ENCODE measurements at regions not wholly inside any gene's neighbourhood (a gene's known extent, or its start where the extent isn't known, plus 50 kb on each side); places are given as distances from the start of the nearest gene placed in this dataset.

DNA sequence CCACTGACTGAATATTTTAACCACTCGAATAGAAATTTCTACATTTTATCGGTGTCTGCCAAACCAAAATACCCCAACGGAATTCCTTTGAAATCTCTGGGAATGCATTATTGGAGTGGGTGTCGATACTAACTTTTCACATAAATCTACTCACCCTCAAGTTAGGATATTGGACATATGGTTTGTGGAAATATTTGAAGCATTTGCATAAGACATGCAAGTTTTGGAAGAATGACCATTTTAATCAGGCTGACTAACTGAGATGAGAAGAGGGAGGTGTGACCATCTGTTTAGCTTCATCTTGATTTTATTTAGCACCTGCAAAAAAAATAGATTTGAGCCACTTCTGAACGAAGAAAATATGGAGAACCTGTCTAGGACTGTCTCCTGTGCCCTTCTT, 61.2 kb downstream of the KLF6 start:
- Histone ChIP-seq H3K9ac (ENCODE audit: low read depth in 1 of 2, low read length in 2 of 2) (no peak overlapping the region), H3K4me3 (ENCODE audit: low read length in 2 of 2) (no peak overlapping the region), H3K27me3 (ENCODE audit: control insufficient read depth in 2 of 2, insufficient read depth in 2 of 2, low read length in 2 of 2) (peaks cover 0 to 3% of the 10 kb centered on the region in 2 donors), H3K9me3 (ENCODE audit: control insufficient read depth in 2 of 2, low read length in 2 of 2) (no peaks in the 10 kb centered on the region), H3K4me1 (ENCODE audit: control insufficient read depth in 2 of 2, insufficient read depth in 2 of 2, low read length in 2 of 2) (no peaks in the 10 kb centered on the region), H3K36me3 (ENCODE audit: control insufficient read depth in 2 of 2, insufficient read depth in 2 of 2, low read length in 2 of 2) (no peaks in the 10 kb centered on the region), H3K27ac (ENCODE audit: low read depth in 2 of 2, low read length in 2 of 2) (no peak overlapping the region)

DNA sequence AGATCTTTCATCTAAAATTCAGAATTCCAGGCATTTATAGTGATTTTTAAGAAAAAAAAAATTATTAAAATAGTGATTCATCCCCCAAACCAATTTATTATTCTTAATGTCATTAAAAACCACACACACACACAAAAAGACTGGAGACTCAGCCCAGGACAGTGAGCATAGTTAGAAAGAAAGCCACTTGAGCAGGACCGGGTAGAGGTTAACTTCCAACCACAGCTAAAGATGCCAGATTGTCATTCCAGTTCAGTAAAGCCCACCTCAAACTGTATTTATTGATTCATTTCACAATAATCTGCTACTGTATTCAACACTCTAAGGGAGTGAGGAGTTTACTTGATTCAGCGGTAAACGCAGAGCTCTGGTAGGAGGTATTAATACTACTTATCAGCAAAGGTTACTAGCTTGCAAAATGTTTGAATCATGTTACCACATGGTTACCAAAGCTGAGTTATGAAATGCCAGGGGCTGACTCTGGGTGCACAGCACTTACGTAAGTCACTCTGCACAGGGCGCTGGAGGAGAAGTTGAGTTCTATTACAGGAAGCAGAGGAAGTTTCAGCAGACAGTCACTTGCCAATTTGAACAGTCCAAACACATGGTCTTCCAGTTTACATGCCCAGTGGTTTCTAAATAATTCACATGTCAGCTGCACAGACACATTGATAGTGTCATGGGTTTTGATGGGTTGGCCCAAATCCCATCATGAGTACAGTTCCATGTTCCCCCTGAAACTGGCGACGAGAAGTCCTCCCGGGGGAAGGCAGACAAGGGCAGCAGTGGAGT, 64.6 kb downstream of the KLF6 start:
- no peaks in the 10 kb centered on the region for H3K9me3 ChIP-seq (ENCODE audit: control insufficient read depth in 2 of 2, low read length in 2 of 2)
- no peaks in the 10 kb centered on the region for H3K27me3 ChIP-seq (ENCODE audit: control insufficient read depth in 2 of 2, insufficient read depth in 2 of 2, low read length in 2 of 2)
- H3K27ac ChIP-seq (ENCODE audit: low read depth in 2 of 2, low read length in 2 of 2), result no peak overlapping the region
- no peak overlapping the region for H3K4me3 ChIP-seq (ENCODE audit: low read length in 2 of 2)
- no peak overlapping the region for H3K9ac ChIP-seq (ENCODE audit: low read depth in 1 of 2, low read length in 2 of 2)
- H3K4me1 ChIP-seq (ENCODE audit: control insufficient read depth in 2 of 2, insufficient read depth in 2 of 2, low read length in 2 of 2), result no peaks in the 10 kb centered on the region
- no peaks in the 10 kb centered on the region for H3K36me3 ChIP-seq (ENCODE audit: control insufficient read depth in 2 of 2, insufficient read depth in 2 of 2, low read length in 2 of 2)

DNA sequence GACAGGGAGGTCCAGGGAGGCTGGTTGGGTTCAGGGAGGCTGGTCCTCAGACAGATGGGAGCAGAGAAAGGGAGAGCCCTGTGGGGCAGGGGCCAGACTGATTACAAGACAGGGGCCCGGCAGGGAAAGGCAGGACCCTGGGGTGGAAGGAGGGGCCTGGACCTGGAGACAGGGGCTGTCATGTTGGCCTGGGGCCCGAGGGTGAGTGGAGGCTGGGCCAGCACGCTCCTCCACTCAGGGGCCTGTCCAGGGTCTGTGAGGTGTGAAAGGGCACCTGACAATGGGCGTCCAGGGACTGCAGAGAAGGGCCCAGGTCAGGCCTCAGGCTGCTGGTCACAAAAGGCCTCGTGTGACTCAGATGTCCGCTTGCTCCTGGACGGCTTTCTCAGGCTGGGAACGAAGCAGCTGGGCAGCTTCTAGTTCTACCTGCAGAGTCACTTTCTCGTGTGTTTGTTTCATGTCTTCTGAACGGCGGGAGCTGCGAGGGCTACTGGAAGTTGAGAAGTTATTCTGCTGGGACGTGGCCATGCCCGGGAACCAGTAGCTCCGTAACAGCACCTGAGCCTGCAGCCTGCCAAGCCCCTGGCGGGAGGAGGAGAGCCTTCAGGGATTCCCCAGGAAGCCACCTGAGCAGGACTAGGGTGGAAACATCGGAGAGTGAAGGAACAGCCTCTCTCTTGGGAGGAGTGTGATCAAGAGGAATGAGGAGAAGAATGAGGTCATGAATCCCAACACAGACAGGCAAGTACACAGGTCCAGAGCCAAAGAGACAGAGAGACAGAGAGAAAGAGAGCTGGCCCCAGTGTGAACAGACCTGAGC, 65.8 kb downstream of the KLF6 start:
- Histone ChIP-seq H3K36me3 (ENCODE audit: control insufficient read depth in 2 of 2, insufficient read depth in 2 of 2, low read length in 2 of 2) (no peaks in the 10 kb centered on the region), H3K4me3 (ENCODE audit: low read length in 2 of 2) (no peak overlapping the region), H3K27ac (ENCODE audit: low read depth in 2 of 2, low read length in 2 of 2) (no peak overlapping the region), H3K9ac (ENCODE audit: low read depth in 1 of 2, low read length in 2 of 2) (no peak overlapping the region), H3K27me3 (ENCODE audit: control insufficient read depth in 2 of 2, insufficient read depth in 2 of 2, low read length in 2 of 2) (no peaks in the 10 kb centered on the region), H3K9me3 (ENCODE audit: control insufficient read depth in 2 of 2, low read length in 2 of 2) (no peaks in the 10 kb centered on the region), H3K4me1 (ENCODE audit: control insufficient read depth in 2 of 2, insufficient read depth in 2 of 2, low read length in 2 of 2) (no peaks in the 10 kb centered on the region)

GRCh38 chr10:3716093-3716492, 68.9 kb downstream of the KLF6 start:
- H3K4me1 ChIP-seq (ENCODE audit: control insufficient read depth in 2 of 2, insufficient read depth in 2 of 2, low read length in 2 of 2), result no peaks in the 10 kb centered on the region
- no peak overlapping the region for H3K27ac ChIP-seq (ENCODE audit: low read depth in 2 of 2, low read length in 2 of 2)
- H3K9me3 ChIP-seq (ENCODE audit: control insufficient read depth in 2 of 2, low read length in 2 of 2), result peaks cover 0 to 3% of the 10 kb centered on the region in 2 donors
- no peaks in the 10 kb centered on the region for H3K27me3 ChIP-seq (ENCODE audit: control insufficient read depth in 2 of 2, insufficient read depth in 2 of 2, low read length in 2 of 2)
- H3K4me3 ChIP-seq (ENCODE audit: low read length in 2 of 2), result no peak overlapping the region
- no peaks in the 10 kb centered on the region for H3K36me3 ChIP-seq (ENCODE audit: control insufficient read depth in 2 of 2, insufficient read depth in 2 of 2, low read length in 2 of 2)
- no peak overlapping the region for H3K9ac ChIP-seq (ENCODE audit: low read depth in 1 of 2, low read length in 2 of 2)

- Histone ChIP-seq H3K9me3 (ENCODE audit: control insufficient read depth in 2 of 2, low read length in 2 of 2) (peaks cover 0 to 3% of the 10 kb centered on the region in 2 donors), H3K27ac (ENCODE audit: low read depth in 2 of 2, low read length in 2 of 2) (no peak overlapping the region), H3K9ac (ENCODE audit: low read depth in 1 of 2, low read length in 2 of 2) (no peak overlapping the region), H3K4me1 (ENCODE audit: control insufficient read depth in 2 of 2, insufficient read depth in 2 of 2, low read length in 2 of 2) (no peaks in the 10 kb centered on the region), H3K27me3 (ENCODE audit: control insufficient read depth in 2 of 2, insufficient read depth in 2 of 2, low read length in 2 of 2) (no peaks in the 10 kb centered on the region), H3K36me3 (ENCODE audit: control insufficient read depth in 2 of 2, insufficient read depth in 2 of 2, low read length in 2 of 2) (no peaks in the 10 kb centered on the region), H3K4me3 (ENCODE audit: low read length in 2 of 2) (no peak overlapping the region)
These were observed 70.0 kb downstream of the KLF6 start for GRCh38 chr10:3714967-3715366.

- Histone ChIP-seq H3K27ac (ENCODE audit: low read depth in 2 of 2, low read length in 2 of 2) (no peak overlapping the region), H3K36me3 (ENCODE audit: control insufficient read depth in 2 of 2, insufficient read depth in 2 of 2, low read length in 2 of 2) (no peaks in the 10 kb centered on the region), H3K4me3 (ENCODE audit: low read length in 2 of 2) (no peak overlapping the region), H3K27me3 (ENCODE audit: control insufficient read depth in 2 of 2, insufficient read depth in 2 of 2, low read length in 2 of 2) (no peaks in the 10 kb centered on the region), H3K9ac (ENCODE audit: low read depth in 1 of 2, low read length in 2 of 2) (no peak overlapping the region), H3K9me3 (ENCODE audit: control insufficient read depth in 2 of 2, low read length in 2 of 2) (peaks cover 0 to 3% of the 10 kb centered on the region in 2 donors), H3K4me1 (ENCODE audit: control insufficient read depth in 2 of 2, insufficient read depth in 2 of 2, low read length in 2 of 2) (no peaks in the 10 kb centered on the region)
These were observed 70.5 kb downstream of the KLF6 start for GRCh38 chr10:3714531-3714930.

GRCh38 chr10:3712707-3713106, 72.3 kb downstream of the KLF6 start:
- no peak overlapping the region for H3K27ac ChIP-seq (ENCODE audit: low read depth in 2 of 2, low read length in 2 of 2)
- H3K27me3 ChIP-seq (ENCODE audit: control insufficient read depth in 2 of 2, insufficient read depth in 2 of 2, low read length in 2 of 2), result no peaks in the 10 kb centered on the region
- no peak overlapping the region for H3K9ac ChIP-seq (ENCODE audit: low read depth in 1 of 2, low read length in 2 of 2)
- no peak overlapping the region for H3K4me3 ChIP-seq (ENCODE audit: low read length in 2 of 2)
- no peaks in the 10 kb centered on the region for H3K36me3 ChIP-seq (ENCODE audit: control insufficient read depth in 2 of 2, insufficient read depth in 2 of 2, low read length in 2 of 2)
- H3K4me1 ChIP-seq (ENCODE audit: control insufficient read depth in 2 of 2, insufficient read depth in 2 of 2, low read length in 2 of 2), result no peaks in the 10 kb centered on the region
- peaks cover 0 to 3% of the 10 kb centered on the region in 2 donors for H3K9me3 ChIP-seq (ENCODE audit: control insufficient read depth in 2 of 2, low read length in 2 of 2)

DNA sequence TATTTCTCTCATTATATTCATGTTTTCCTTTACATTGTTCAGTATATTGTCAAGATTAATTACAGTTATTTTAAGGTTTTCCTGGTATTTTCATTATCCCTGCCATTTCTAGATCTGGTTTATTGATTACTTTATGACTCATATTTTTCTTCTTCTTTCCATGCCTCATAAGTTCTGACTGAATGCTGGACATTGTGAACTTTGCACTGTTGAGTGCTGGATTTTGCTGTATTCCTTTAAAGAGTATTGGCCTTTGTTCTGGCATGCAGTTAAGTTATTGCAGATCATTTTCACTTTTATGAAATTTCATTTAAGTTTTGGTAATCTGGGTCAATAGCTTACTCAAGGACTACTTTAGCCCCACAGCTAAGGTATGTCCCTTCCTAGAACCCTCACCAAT, 73.1 kb downstream of the KLF6 start:
- H3K27ac ChIP-seq (ENCODE audit: low read depth in 2 of 2, low read length in 2 of 2), result no peak overlapping the region
- H3K9ac ChIP-seq (ENCODE audit: low read depth in 1 of 2, low read length in 2 of 2), result no peak overlapping the region
- no peaks in the 10 kb centered on the region for H3K27me3 ChIP-seq (ENCODE audit: control insufficient read depth in 2 of 2, insufficient read depth in 2 of 2, low read length in 2 of 2)
- no peak overlapping the region for H3K4me3 ChIP-seq (ENCODE audit: low read length in 2 of 2)
- H3K4me1 ChIP-seq (ENCODE audit: control insufficient read depth in 2 of 2, insufficient read depth in 2 of 2, low read length in 2 of 2), result no peaks in the 10 kb centered on the region
- H3K36me3 ChIP-seq (ENCODE audit: control insufficient read depth in 2 of 2, insufficient read depth in 2 of 2, low read length in 2 of 2), result no peaks in the 10 kb centered on the region
- H3K9me3 ChIP-seq (ENCODE audit: control insufficient read depth in 2 of 2, low read length in 2 of 2), result peaks cover 0 to 3% of the 10 kb centered on the region in 2 donors

DNA sequence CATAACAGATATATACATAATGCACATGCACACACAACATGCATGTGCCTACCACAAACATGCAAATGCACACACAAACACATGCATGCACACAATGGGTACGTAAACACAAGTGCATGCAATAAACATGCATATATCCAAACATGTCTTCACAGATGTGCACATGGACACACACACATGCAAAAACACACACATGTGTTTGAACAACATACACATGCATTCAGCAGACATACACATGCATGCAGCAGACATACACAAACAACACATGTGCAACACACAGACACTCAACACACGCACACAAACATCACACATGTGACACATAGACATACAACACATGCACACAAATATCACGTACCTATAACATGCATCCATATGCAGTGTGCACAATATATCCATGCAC, 74.2 kb downstream of the KLF6 start:
- Histone ChIP-seq H3K4me1 (ENCODE audit: control insufficient read depth in 2 of 2, insufficient read depth in 2 of 2, low read length in 2 of 2) (no peaks in the 10 kb centered on the region), H3K9ac (ENCODE audit: low read depth in 1 of 2, low read length in 2 of 2) (no peak overlapping the region), H3K27me3 (ENCODE audit: control insufficient read depth in 2 of 2, insufficient read depth in 2 of 2, low read length in 2 of 2) (no peaks in the 10 kb centered on the region), H3K27ac (ENCODE audit: low read depth in 2 of 2, low read length in 2 of 2) (no peak overlapping the region), H3K9me3 (ENCODE audit: control insufficient read depth in 2 of 2, low read length in 2 of 2) (peaks cover 0 to 3% of the 10 kb centered on the region in 2 donors), H3K36me3 (ENCODE audit: control insufficient read depth in 2 of 2, insufficient read depth in 2 of 2, low read length in 2 of 2) (no peaks in the 10 kb centered on the region), H3K4me3 (ENCODE audit: low read length in 2 of 2) (no peak overlapping the region)

- Histone ChIP-seq H3K27ac (ENCODE audit: low read depth in 2 of 2, low read length in 2 of 2) (no peak overlapping the region), H3K4me1 (ENCODE audit: control insufficient read depth in 2 of 2, insufficient read depth in 2 of 2, low read length in 2 of 2) (no peaks in the 10 kb centered on the region), H3K27me3 (ENCODE audit: control insufficient read depth in 2 of 2, insufficient read depth in 2 of 2, low read length in 2 of 2) (no peaks in the 10 kb centered on the region), H3K9me3 (ENCODE audit: control insufficient read depth in 2 of 2, low read length in 2 of 2) (peaks cover 0 to 3% of the 10 kb centered on the region in 2 donors), H3K4me3 (ENCODE audit: low read length in 2 of 2) (no peak overlapping the region), H3K36me3 (ENCODE audit: control insufficient read depth in 2 of 2, insufficient read depth in 2 of 2, low read length in 2 of 2) (no peaks in the 10 kb centered on the region), H3K9ac (ENCODE audit: low read depth in 1 of 2, low read length in 2 of 2) (no peak overlapping the region)
These were observed 75.5 kb downstream of the KLF6 start for GRCh38 chr10:3709456-3710060.
